Ishikawa (cell line): ENCODE measurements at regions not wholly inside any gene's neighbourhood (a gene's known extent, or its start where the extent isn't known, plus 50 kb on each side); places are given as distances from the start of the nearest gene placed in this dataset.

Source experiments
- TAF1 ChIP-seq: IDR thresholded peaks from 2 replicates; pipeline ENCODE4 v1.6.1; 2012; ENCODE audit warnings: low read depth, mild to moderate bottlenecking
- TEAD4 ChIP-seq: IDR thresholded peaks from 2 replicates; pipeline ENCODE4 v1.6.1; 2012
- TF ChIP-seq, protein P1 (sequence below): IDR thresholded peaks from 2 replicates; pipeline ENCODE4 v1.6.1; 2012

DNA sequence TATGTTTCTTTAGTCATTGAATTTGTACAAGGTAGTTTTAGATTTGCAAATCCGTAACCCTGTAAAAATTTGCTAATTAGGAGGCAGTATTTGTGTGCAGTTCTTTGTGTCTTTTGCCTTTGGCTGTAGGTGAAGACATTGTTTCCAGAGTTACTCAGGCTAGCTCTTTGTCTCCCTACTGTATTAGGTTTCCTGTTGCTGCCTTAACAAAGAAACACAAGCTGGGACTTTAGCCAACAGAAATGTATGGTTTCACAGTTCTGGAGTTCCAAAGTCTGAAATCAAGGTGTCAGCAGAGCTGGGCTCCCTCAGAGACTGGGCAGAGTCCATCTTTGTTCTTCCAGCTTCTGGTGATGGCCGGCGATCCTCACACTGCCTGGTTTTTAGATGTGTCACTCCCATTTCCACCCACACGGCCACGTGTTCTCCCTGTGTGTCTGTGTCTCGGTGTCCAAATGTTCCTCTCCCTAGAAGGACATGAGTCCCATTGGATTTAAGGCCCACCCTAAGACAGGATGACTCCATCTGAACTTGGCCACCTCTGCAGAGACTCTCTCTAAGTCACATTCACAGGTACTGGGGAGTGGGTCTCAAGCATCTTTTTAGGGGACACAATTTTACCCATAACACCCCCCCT, 309.7 kb downstream of the GALR1 start:
- TF ChIP-seq TAF1 (no peak), TEAD4 (no peak)
- TF ChIP-seq, protein P1, sequence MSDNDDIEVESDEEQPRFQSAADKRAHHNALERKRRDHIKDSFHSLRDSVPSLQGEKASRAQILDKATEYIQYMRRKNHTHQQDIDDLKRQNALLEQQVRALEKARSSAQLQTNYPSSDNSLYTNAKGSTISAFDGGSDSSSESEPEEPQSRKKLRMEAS, result no peak
